ENCODE measurements at regions not wholly inside any gene's neighbourhood (a gene's known extent, or its start where the extent isn't known, plus 50 kb on each side); places are given as distances from the start of the nearest gene placed in this dataset.
A peak's percentile ranks its signal among the peaks of the same experiment; 100 is the strongest.
"Not testable (repeated sequence)": the region's sequence is repeated elsewhere in the genome, so short reads cannot be mapped to it uniquely, and the experiment has no call there.

- H3K79me2 ChIP-seq (ENCODE audit: control insufficient read depth, insufficient read depth, low read length) = no peaks in the 10 kb centered on the region
- no peaks in the 10 kb centered on the region for H3K36me3 ChIP-seq (ENCODE audit: control insufficient read depth, insufficient read depth, low read length)
- DNase-seq (ENCODE audit: low read depth in 2 of 2) = peak; percentile 63 to 90
- H3K4me1 ChIP-seq (ENCODE audit: control insufficient read depth, extremely low read depth, insufficient read depth, low read length) = no peaks in the 10 kb centered on the region
- no peak overlapping the region for H3K27ac ChIP-seq (ENCODE audit: insufficient read depth, low read length)
- H2AFZ ChIP-seq (ENCODE audit: low read length) = peak overlapping the region; percentile 9
- TF ChIP-seq CTCF (conservative IDR thresholded peaks at IDR 0.05 in 1 of 2, IDR thresholded peaks at IDR 0.05 in 1 of 2; ENCODE audit: low read depth in 1 of 2, low read length in 2 of 2) (peak; percentile 14 to 27), EZH2 (IDR thresholded peaks at IDR 0.05; ENCODE audit: low read length, missing control alignments) (no peak)
- peak overlapping the region; percentile 40 for H3K4me2 ChIP-seq (ENCODE audit: extremely low read depth, insufficient read depth, low read length)
- H3K27me3 ChIP-seq (ENCODE audit: control insufficient read depth, insufficient read depth, low read length) = no peaks in the 10 kb centered on the region
- no peaks in the 10 kb centered on the region for H3K9me3 ChIP-seq (ENCODE audit: control insufficient read depth, insufficient read depth, low read depth, low read length)
- no peak overlapping the region for H3K9ac ChIP-seq (ENCODE audit: insufficient read depth, low read length)
- H3K4me3 ChIP-seq (replicated peaks in 1 of 4; ENCODE audit: control extremely low read depth in 1 of 4, insufficient read depth in 1 of 4, low read depth in 3 of 4, low read length in 4 of 4) = peak overlapping the region in 1 of 4 experiments; percentile 24
- no peaks in the 10 kb centered on the region for H4K20me1 ChIP-seq (ENCODE audit: control insufficient read depth, extremely low read depth, insufficient read depth, low read length)
Observed at GRCh38 chr15:87477737-87478686, 778.5 kb downstream of the NTRK3 start.

GRCh38 chr15:87477026-87477425, 779.5 kb downstream of the NTRK3 start:
- Histone ChIP-seq H3K27me3 (ENCODE audit: control insufficient read depth, insufficient read depth, low read length) (no peaks in the 10 kb centered on the region), H4K20me1 (ENCODE audit: control insufficient read depth, extremely low read depth, insufficient read depth, low read length) (no peaks in the 10 kb centered on the region), H3K4me3 (replicated peaks in 1 of 4; ENCODE audit: control extremely low read depth in 1 of 4, insufficient read depth in 1 of 4, low read depth in 3 of 4, low read length in 4 of 4) (no peak overlapping the region), H3K4me2 (ENCODE audit: extremely low read depth, insufficient read depth, low read length) (no peak overlapping the region), H3K79me2 (ENCODE audit: control insufficient read depth, insufficient read depth, low read length) (no peaks in the 10 kb centered on the region), H3K4me1 (ENCODE audit: control insufficient read depth, extremely low read depth, insufficient read depth, low read length) (no peaks in the 10 kb centered on the region), H2AFZ (ENCODE audit: low read length) (no peak overlapping the region), H3K9ac (ENCODE audit: insufficient read depth, low read length) (no peak overlapping the region), H3K9me3 (ENCODE audit: control insufficient read depth, insufficient read depth, low read depth, low read length) (no peaks in the 10 kb centered on the region), H3K27ac (ENCODE audit: insufficient read depth, low read length) (no peak overlapping the region), H3K36me3 (ENCODE audit: control insufficient read depth, insufficient read depth, low read length) (no peaks in the 10 kb centered on the region)
- DNase-seq (ENCODE audit: low read depth in 2 of 2) = no peak
- TF ChIP-seq CTCF (conservative IDR thresholded peaks at IDR 0.05 in 1 of 2, IDR thresholded peaks at IDR 0.05 in 1 of 2; ENCODE audit: low read depth in 1 of 2, low read length in 2 of 2) = no peak
- TF ChIP-seq EZH2 (IDR thresholded peaks at IDR 0.05; ENCODE audit: low read length, missing control alignments) = no peak

GRCh38 chr15:87470923-87471322, 785.6 kb downstream of the NTRK3 start:
- Histone ChIP-seq H3K36me3 (ENCODE audit: control insufficient read depth, insufficient read depth, low read length) (no peaks in the 10 kb centered on the region), H3K27ac (ENCODE audit: insufficient read depth, low read length) (no peak overlapping the region), H3K9ac (ENCODE audit: insufficient read depth, low read length) (no peak overlapping the region), H3K4me2 (ENCODE audit: extremely low read depth, insufficient read depth, low read length) (no peak overlapping the region), H2AFZ (ENCODE audit: low read length) (no peak overlapping the region), H4K20me1 (ENCODE audit: control insufficient read depth, extremely low read depth, insufficient read depth, low read length) (no peaks in the 10 kb centered on the region), H3K27me3 (ENCODE audit: control insufficient read depth, insufficient read depth, low read length) (no peaks in the 10 kb centered on the region), H3K4me3 (replicated peaks in 1 of 4; ENCODE audit: control extremely low read depth in 1 of 4, insufficient read depth in 1 of 4, low read depth in 3 of 4, low read length in 4 of 4) (no peak overlapping the region), H3K4me1 (ENCODE audit: control insufficient read depth, extremely low read depth, insufficient read depth, low read length) (no peaks in the 10 kb centered on the region), H3K79me2 (ENCODE audit: control insufficient read depth, insufficient read depth, low read length) (no peaks in the 10 kb centered on the region), H3K9me3 (ENCODE audit: control insufficient read depth, insufficient read depth, low read depth, low read length) (no peaks in the 10 kb centered on the region)
- DNase-seq (ENCODE audit: low read depth in 2 of 2) = peak in 1 of 2 donors; percentile 35
- no peak for TF ChIP-seq EZH2 (IDR thresholded peaks at IDR 0.05; ENCODE audit: low read length, missing control alignments)
- no peak for TF ChIP-seq CTCF (conservative IDR thresholded peaks at IDR 0.05 in 1 of 2, IDR thresholded peaks at IDR 0.05 in 1 of 2; ENCODE audit: low read depth in 1 of 2, low read length in 2 of 2)

- H3K9ac ChIP-seq (ENCODE audit: insufficient read depth, low read length); H2AFZ ChIP-seq (ENCODE audit: low read length); H3K79me2 ChIP-seq (ENCODE audit: control insufficient read depth, insufficient read depth, low read length); H4K20me1 ChIP-seq (ENCODE audit: control insufficient read depth, extremely low read depth, insufficient read depth, low read length); H3K9me3 ChIP-seq (ENCODE audit: control insufficient read depth, insufficient read depth, low read depth, low read length); H3K27ac ChIP-seq (ENCODE audit: insufficient read depth, low read length); DNase-seq (ENCODE audit: low read depth in 2 of 2); H3K4me2 ChIP-seq (ENCODE audit: extremely low read depth, insufficient read depth, low read length); H3K4me1 ChIP-seq (ENCODE audit: control insufficient read depth, extremely low read depth, insufficient read depth, low read length); H3K4me3 ChIP-seq (replicated peaks in 1 of 4; ENCODE audit: control extremely low read depth in 1 of 4, insufficient read depth in 1 of 4, low read depth in 3 of 4, low read length in 4 of 4); H3K27me3 ChIP-seq (ENCODE audit: control insufficient read depth, insufficient read depth, low read length); H3K36me3 ChIP-seq (ENCODE audit: control insufficient read depth, insufficient read depth, low read length): not testable (repeated sequence)
Observed at GRCh38 chr15:87463956-87464355, 792.6 kb downstream of the NTRK3 start.
